SK-N-MC (cell line): ENCODE measurements at regions not wholly inside any gene's neighbourhood (a gene's known extent, or its start where the extent isn't known, plus 50 kb on each side); places are given as distances from the start of the nearest gene placed in this dataset.

Experiments
- EZH2 ChIP-seq: fragments of 200-600 bp; sonication (generic); IDR thresholded peaks from one replicate; pipeline ENCODE4 v1.6.1; 2017; ENCODE audit warnings: antibody characterized with exemption
- FOXP2 ChIP-seq: optimal IDR thresholded peaks from 2 replicates; pipeline ENCODE3; 2011; ENCODE audit warnings: mild to moderate bottlenecking, moderate library complexity; ENCODE audit not compliant: insufficient read depth; ENCODE audit errors: extremely low read length, control extremely low read depth
- POLR2AphosphoS5 ChIP-seq: IDR thresholded peaks from 2 replicates; pipeline ENCODE4 v1.6.1; 2012; ENCODE audit warnings: mild to moderate bottlenecking, low read depth, low read length, borderline replicate concordance

DNA sequence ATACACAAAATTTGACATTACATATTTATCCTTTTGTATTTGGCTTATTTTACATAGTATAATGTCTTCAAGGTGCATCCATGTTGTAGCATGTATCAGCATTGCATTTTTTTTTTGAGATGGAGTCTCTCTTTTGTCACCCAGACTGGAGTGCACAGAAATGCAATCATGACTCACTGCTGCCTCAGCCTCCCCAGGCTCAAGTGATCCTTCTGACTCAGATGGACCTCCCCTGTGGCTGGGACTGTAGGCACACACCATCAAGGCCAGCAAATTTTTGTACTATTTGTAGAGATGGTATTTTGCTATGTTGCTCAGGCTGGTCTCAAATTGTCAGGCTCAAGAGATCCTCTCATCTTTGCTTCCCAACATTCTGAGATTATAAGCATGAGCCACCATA is 214.4 kb upstream of the ALG10B start:
- TF ChIP-seq POLR2AphosphoS5 (no peak), EZH2 (no peak), FOXP2 (no peak)
